ENCODE measurements at regions not wholly inside any gene's neighbourhood (a gene's known extent, or its start where the extent isn't known, plus 50 kb on each side); places are given as distances from the start of the nearest gene placed in this dataset.
"Not testable (repeated sequence)": the region's sequence is repeated elsewhere in the genome, so short reads cannot be mapped to it uniquely, and the experiment has no call there.

DNA sequence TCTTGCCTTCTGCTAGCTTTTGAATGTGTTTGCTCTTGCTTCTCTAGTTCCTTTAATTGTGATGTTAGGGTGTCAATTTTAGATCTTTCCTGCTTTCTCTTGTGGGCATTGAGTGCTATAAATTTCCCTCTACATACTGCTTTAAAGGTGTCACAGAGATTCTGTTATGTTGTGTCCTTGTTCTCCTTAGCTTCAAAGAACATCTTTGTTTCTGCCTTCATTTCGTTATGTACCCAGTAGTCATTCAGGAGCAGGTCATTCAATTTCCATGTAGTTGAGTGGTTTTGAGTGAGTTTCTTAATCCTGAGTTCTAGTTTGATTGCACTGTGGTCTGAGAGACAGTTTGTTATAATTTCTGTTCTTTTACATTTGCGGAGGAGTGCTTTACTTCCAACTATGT is 1639.2 kb upstream of the TMEFF2 start:
- H3K27ac ChIP-seq (ENCODE audit: insufficient read depth, low read length, poor library complexity, severe bottlenecking); H3K36me3 ChIP-seq (ENCODE audit: control insufficient read depth, insufficient read depth, low read length); DNase-seq; H3K4me3 ChIP-seq (ENCODE audit: insufficient read depth, low read depth, low read length, poor library complexity, severe bottlenecking); H3K27me3 ChIP-seq (replicated peaks; ENCODE audit: control insufficient read depth, insufficient read depth, low read length, poor library complexity, severe bottlenecking); H3K4me1 ChIP-seq (ENCODE audit: control insufficient read depth, insufficient read depth, low read length, poor library complexity, severe bottlenecking); H3K9me3 ChIP-seq (ENCODE audit: control insufficient read depth, low read length): not testable (repeated sequence)

DNA sequence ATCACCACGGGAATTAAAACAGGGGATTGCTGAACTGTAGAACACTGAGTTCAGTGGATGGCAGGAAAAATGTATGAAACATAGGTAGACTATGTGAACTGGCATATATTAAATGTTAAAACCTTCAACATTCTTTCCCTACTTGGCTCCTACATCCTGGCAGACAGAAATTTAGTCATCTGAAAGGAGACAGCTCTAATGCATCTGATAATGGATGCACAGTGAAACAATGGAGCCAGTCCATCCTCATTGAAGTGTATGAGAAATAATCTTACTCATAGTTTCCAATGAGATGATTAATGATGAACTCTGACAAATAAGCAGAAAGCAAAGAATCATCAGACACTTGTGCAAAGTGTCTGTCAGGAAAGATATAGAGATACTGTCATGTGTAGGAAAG is 1629.7 kb upstream of the TMEFF2 start:
- H3K27me3 ChIP-seq (replicated peaks; ENCODE audit: control insufficient read depth, insufficient read depth, low read length, poor library complexity, severe bottlenecking): no peaks in the 10 kb centered on the region
- no peak overlapping the region for H3K4me3 ChIP-seq (ENCODE audit: insufficient read depth, low read depth, low read length, poor library complexity, severe bottlenecking)
- no peaks in the 10 kb centered on the region for H3K9me3 ChIP-seq (ENCODE audit: control insufficient read depth, low read length)
- no peaks in the 10 kb centered on the region for H3K4me1 ChIP-seq (ENCODE audit: control insufficient read depth, insufficient read depth, low read length, poor library complexity, severe bottlenecking)
- DNase-seq: no peak
- H3K36me3 ChIP-seq (ENCODE audit: control insufficient read depth, insufficient read depth, low read length): no peaks in the 10 kb centered on the region
- H3K27ac ChIP-seq (ENCODE audit: insufficient read depth, low read length, poor library complexity, severe bottlenecking): no peak overlapping the region

DNA sequence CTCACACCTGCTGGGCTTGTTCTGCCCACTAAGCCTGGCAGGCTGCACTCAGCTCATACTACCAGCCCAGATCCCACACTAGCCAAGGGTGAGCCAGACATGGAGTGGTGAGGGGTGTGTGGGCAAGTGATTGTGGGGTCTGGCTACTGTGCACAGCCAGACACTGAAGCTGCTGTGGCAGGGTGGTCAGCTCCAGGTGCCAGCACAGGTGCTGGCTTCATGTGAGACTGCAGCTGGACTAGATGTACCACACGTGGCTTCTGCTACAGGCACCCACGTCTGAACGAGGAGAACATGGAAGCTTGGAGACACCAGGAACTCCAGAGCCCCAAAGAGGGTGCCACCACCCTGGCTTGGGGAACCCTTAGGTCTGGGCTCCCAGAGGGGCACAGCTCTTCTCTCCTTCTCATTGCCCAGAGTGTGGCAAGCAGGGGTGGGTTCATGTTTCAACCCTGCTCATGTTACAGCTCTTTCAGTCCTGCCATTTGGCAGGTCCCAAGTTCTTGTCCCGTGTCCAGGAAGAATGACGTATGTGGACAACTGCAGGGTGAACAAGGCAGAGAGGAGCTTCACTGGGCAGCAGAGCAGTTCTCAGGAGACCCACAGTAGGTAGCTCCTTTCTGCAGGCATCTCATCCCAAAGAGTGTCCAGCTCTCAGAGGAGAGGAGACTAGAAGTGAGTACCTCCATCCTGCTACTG is 1624.2 kb upstream of the TMEFF2 start:
- Histone ChIP-seq H3K27me3 (replicated peaks; ENCODE audit: control insufficient read depth, insufficient read depth, low read length, poor library complexity, severe bottlenecking) (no peaks in the 10 kb centered on the region), H3K4me1 (ENCODE audit: control insufficient read depth, insufficient read depth, low read length, poor library complexity, severe bottlenecking) (no peaks in the 10 kb centered on the region), H3K36me3 (ENCODE audit: control insufficient read depth, insufficient read depth, low read length) (no peaks in the 10 kb centered on the region), H3K4me3 (ENCODE audit: insufficient read depth, low read depth, low read length, poor library complexity, severe bottlenecking) (no peak overlapping the region), H3K9me3 (ENCODE audit: control insufficient read depth, low read length) (no peaks in the 10 kb centered on the region), H3K27ac (ENCODE audit: insufficient read depth, low read length, poor library complexity, severe bottlenecking) (no peak overlapping the region)
- DNase-seq: no peak

DNA sequence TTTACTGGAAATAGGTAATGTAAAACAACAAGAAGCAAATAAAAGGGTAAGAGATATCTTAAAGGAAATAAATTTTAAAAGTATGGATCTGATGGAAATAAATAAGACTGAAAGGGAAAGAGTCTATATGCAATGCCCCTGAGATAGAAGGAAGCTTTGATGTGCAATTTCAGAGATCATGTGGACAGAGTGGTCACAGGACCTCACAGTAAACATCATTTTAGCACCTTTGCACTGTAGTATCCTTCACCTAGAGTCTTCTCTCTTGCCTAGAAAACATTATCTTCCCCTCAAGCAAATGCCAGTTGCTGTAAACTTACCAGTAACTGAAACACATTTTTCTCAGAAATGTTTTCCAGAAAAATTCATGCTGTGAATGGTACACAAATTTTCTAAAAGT is 1621.3 kb upstream of the TMEFF2 start:
- no peak for DNase-seq
- H3K27me3 ChIP-seq (replicated peaks; ENCODE audit: control insufficient read depth, insufficient read depth, low read length, poor library complexity, severe bottlenecking): no peaks in the 10 kb centered on the region
- H3K9me3 ChIP-seq (ENCODE audit: control insufficient read depth, low read length): no peaks in the 10 kb centered on the region
- no peaks in the 10 kb centered on the region for H3K4me1 ChIP-seq (ENCODE audit: control insufficient read depth, insufficient read depth, low read length, poor library complexity, severe bottlenecking)
- H3K27ac ChIP-seq (ENCODE audit: insufficient read depth, low read length, poor library complexity, severe bottlenecking): no peak overlapping the region
- no peaks in the 10 kb centered on the region for H3K36me3 ChIP-seq (ENCODE audit: control insufficient read depth, insufficient read depth, low read length)
- no peak overlapping the region for H3K4me3 ChIP-seq (ENCODE audit: insufficient read depth, low read depth, low read length, poor library complexity, severe bottlenecking)

DNA sequence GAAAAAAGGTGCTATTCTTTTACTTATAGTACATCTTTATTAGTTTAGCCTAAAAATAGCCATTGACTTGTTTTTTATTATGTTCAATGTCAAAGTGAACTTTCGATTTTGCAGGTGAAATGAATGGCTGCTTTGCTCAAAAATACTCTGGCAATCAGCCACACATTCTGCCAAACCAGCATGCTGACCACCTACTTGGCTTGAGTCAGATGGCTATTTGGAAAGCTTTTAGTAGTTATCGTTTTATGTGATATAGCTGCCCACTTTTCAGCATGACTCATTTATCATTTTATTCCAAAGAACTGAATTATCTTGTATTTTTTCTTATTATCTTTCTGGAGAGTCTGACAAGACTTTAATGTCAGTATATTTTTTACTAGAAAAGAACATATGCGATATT is 1615.8 kb upstream of the TMEFF2 start:
- Histone ChIP-seq H3K4me3 (ENCODE audit: insufficient read depth, low read depth, low read length, poor library complexity, severe bottlenecking) (no peak overlapping the region), H3K27me3 (replicated peaks; ENCODE audit: control insufficient read depth, insufficient read depth, low read length, poor library complexity, severe bottlenecking) (no peaks in the 10 kb centered on the region)
- no peak for DNase-seq

DNA sequence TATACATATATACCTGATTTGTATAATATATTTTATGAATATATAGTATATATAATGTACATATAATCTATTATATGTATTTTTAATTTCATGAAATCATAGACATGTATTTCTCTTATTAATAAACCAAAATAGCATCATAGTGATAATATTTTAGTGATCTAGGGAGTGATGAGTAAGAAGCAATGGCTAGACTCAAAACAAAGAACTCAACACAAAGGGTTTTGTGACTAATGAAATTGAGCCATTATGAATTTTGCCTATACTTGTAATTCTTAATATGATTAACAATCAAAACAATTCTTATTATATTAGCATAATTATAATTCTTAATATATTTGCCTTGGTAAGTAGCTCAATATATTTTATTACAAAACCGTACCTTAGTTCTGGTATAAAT is 1614.1 kb upstream of the TMEFF2 start:
- Histone ChIP-seq H3K27me3 (replicated peaks; ENCODE audit: control insufficient read depth, insufficient read depth, low read length, poor library complexity, severe bottlenecking) (no peaks in the 10 kb centered on the region), H3K9me3 (ENCODE audit: control insufficient read depth, low read length) (no peaks in the 10 kb centered on the region), H3K36me3 (ENCODE audit: control insufficient read depth, insufficient read depth, low read length) (no peaks in the 10 kb centered on the region), H3K27ac (ENCODE audit: insufficient read depth, low read length, poor library complexity, severe bottlenecking) (no peak overlapping the region), H3K4me3 (ENCODE audit: insufficient read depth, low read depth, low read length, poor library complexity, severe bottlenecking) (no peak overlapping the region), H3K4me1 (ENCODE audit: control insufficient read depth, insufficient read depth, low read length, poor library complexity, severe bottlenecking) (no peaks in the 10 kb centered on the region)
- DNase-seq: no peak

More for the DNA sequence above, 1615.8 kb upstream of the TMEFF2 start:
- Histone ChIP-seq H3K9me3 (ENCODE audit: control insufficient read depth, low read length) (no peaks in the 10 kb centered on the region), H3K36me3 (ENCODE audit: control insufficient read depth, insufficient read depth, low read length) (no peaks in the 10 kb centered on the region), H3K4me1 (ENCODE audit: control insufficient read depth, insufficient read depth, low read length, poor library complexity, severe bottlenecking) (no peaks in the 10 kb centered on the region), H3K27ac (ENCODE audit: insufficient read depth, low read length, poor library complexity, severe bottlenecking) (no peak overlapping the region)

DNA sequence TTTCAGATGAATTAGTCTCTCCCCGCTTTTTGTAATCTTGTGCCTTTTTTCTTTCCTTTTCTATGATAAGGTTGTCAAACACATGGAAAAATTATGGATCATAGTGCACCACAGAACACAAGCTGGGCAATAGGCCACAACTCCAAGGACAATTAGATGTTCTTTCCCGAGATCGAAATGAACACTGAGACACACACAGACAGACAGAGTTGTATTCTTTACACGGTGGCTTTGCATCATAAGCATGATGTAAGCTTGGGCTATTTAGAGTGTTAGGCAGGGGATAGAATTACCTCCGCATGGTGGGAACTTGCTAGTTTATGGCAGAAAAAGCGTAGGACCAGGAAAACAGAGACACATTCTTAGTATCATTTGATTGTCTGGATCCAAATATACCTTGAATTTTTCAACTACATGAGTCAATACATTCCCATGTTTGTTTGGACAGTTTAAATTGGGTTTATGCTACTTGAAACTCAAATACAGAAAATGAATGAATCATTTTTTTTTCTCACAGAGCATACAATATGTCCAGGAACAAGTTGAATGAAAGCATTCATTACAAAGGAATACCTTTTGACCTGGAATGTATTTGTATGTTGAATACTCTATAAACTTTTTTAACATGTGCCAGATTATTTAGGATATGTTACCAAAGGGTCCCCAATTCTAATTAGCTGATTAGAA is 1611.5 kb upstream of the TMEFF2 start:
- no peaks in the 10 kb centered on the region for H3K36me3 ChIP-seq (ENCODE audit: control insufficient read depth, insufficient read depth, low read length)
- no peak overlapping the region for H3K27ac ChIP-seq (ENCODE audit: insufficient read depth, low read length, poor library complexity, severe bottlenecking)
- H3K4me3 ChIP-seq (ENCODE audit: insufficient read depth, low read depth, low read length, poor library complexity, severe bottlenecking): no peak overlapping the region
- no peaks in the 10 kb centered on the region for H3K4me1 ChIP-seq (ENCODE audit: control insufficient read depth, insufficient read depth, low read length, poor library complexity, severe bottlenecking)
- H3K9me3 ChIP-seq (ENCODE audit: control insufficient read depth, low read length): no peaks in the 10 kb centered on the region
- no peak for DNase-seq
- no peaks in the 10 kb centered on the region for H3K27me3 ChIP-seq (replicated peaks; ENCODE audit: control insufficient read depth, insufficient read depth, low read length, poor library complexity, severe bottlenecking)

DNA sequence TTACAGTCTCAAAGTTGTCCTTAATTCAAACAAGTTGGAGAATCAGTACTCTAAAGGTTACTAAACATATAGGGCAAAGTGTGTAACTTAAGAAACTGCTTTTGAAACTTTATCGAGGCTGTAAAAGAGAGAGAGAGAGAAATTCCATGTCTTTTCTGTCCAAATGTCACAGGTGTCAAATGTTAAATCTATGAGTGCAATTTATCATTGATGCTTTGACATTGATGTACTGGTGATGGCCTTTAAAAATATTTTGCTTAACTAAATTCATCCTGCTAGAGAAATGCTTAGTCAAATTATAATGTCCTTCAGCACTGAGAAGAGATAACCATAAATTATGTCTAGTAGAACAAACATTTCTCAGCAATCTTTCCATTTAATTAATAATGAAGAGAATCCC is 1602.1 kb upstream of the TMEFF2 start:
- H3K4me3 ChIP-seq (ENCODE audit: insufficient read depth, low read depth, low read length, poor library complexity, severe bottlenecking): no peak overlapping the region
- no peaks in the 10 kb centered on the region for H3K27me3 ChIP-seq (replicated peaks; ENCODE audit: control insufficient read depth, insufficient read depth, low read length, poor library complexity, severe bottlenecking)
- no peak overlapping the region for H3K27ac ChIP-seq (ENCODE audit: insufficient read depth, low read length, poor library complexity, severe bottlenecking)
- no peak for DNase-seq
- H3K9me3 ChIP-seq (ENCODE audit: control insufficient read depth, low read length): no peaks in the 10 kb centered on the region
- H3K4me1 ChIP-seq (ENCODE audit: control insufficient read depth, insufficient read depth, low read length, poor library complexity, severe bottlenecking): no peaks in the 10 kb centered on the region
- H3K36me3 ChIP-seq (ENCODE audit: control insufficient read depth, insufficient read depth, low read length): no peaks in the 10 kb centered on the region

DNA sequence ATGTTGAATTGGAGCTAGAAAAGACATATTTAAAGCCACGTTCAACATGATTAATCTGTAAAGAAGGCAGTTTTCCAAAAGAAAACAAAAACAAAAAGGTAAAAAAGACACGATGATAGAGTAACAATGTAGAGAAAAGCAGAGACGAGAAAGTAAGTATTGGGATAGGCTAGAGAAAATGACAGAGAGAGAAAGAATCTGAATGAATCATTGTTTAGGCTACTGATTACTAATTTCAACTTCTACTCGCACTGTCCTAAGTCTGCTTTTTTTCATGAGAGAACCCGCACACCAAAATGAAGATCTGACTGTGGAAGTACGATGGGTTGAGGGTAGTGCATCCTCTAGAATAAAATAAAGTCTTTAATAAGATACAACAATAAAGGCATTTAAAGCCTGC is 1599.2 kb upstream of the TMEFF2 start:
- no peak overlapping the region for H3K27ac ChIP-seq (ENCODE audit: insufficient read depth, low read length, poor library complexity, severe bottlenecking)
- no peaks in the 10 kb centered on the region for H3K4me1 ChIP-seq (ENCODE audit: control insufficient read depth, insufficient read depth, low read length, poor library complexity, severe bottlenecking)
- no peaks in the 10 kb centered on the region for H3K36me3 ChIP-seq (ENCODE audit: control insufficient read depth, insufficient read depth, low read length)
- H3K4me3 ChIP-seq (ENCODE audit: insufficient read depth, low read depth, low read length, poor library complexity, severe bottlenecking): no peak overlapping the region
- H3K27me3 ChIP-seq (replicated peaks; ENCODE audit: control insufficient read depth, insufficient read depth, low read length, poor library complexity, severe bottlenecking): no peaks in the 10 kb centered on the region
- no peaks in the 10 kb centered on the region for H3K9me3 ChIP-seq (ENCODE audit: control insufficient read depth, low read length)
- DNase-seq: no peak

DNA sequence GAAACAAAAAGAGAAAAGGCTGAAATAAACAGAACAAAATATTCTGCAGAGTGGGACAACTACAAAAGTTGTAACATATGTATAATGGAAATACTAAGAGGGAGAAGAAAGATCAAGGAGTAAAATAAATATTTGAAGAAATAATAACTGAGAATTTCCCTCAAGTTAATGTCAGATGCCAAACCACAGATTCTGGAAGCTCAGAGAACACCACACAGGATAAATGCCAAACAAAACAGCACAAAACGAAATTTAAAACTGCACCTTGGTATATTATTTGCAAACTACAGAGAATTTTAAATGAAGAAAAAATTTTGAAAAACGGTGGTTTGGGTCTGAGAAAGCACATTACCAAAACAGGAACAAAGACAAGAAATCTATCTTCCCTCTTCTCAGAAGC is 1588.9 kb upstream of the TMEFF2 start:
- no peak for DNase-seq
- no peaks in the 10 kb centered on the region for H3K9me3 ChIP-seq (ENCODE audit: control insufficient read depth, low read length)

More for the DNA sequence above, 1588.9 kb upstream of the TMEFF2 start:
- H3K4me1 ChIP-seq (ENCODE audit: control insufficient read depth, insufficient read depth, low read length, poor library complexity, severe bottlenecking): no peaks in the 10 kb centered on the region
- no peaks in the 10 kb centered on the region for H3K27me3 ChIP-seq (replicated peaks; ENCODE audit: control insufficient read depth, insufficient read depth, low read length, poor library complexity, severe bottlenecking)
- no peak overlapping the region for H3K27ac ChIP-seq (ENCODE audit: insufficient read depth, low read length, poor library complexity, severe bottlenecking)
- H3K36me3 ChIP-seq (ENCODE audit: control insufficient read depth, insufficient read depth, low read length): no peaks in the 10 kb centered on the region
- H3K4me3 ChIP-seq (ENCODE audit: insufficient read depth, low read depth, low read length, poor library complexity, severe bottlenecking): no peak overlapping the region
